HFFc6 (cell line): ENCODE measurements at regions not wholly inside any gene's neighbourhood (a gene's known extent, or its start where the extent isn't known, plus 50 kb on each side); places are given as distances from the start of the nearest gene placed in this dataset.

Source experiments
- DNase-seq: peaks from one replicate; pipeline ENCODE4 v3.0.0-alpha.2; 2018
- H3K27ac Mint-ChIP-seq: 2 replicates; pipeline ENCODE4 v1.8.0; 2020; ENCODE audit warnings: mild to moderate bottlenecking, mixed read lengths
- H3K27me3 Mint-ChIP-seq: 2 replicates; pipeline ENCODE4 v1.8.0; 2021; ENCODE audit warnings: mild to moderate bottlenecking, moderate library complexity, mixed read lengths; ENCODE audit not compliant: insufficient read depth
- H3K36me3 Mint-ChIP-seq: 2 replicates; pipeline ENCODE4 v1.8.0; 2021; ENCODE audit warnings: low read depth, mixed read lengths
- H3K4me1 Mint-ChIP-seq: 2 replicates; pipeline ENCODE4 v1.8.0; 2020; ENCODE audit warnings: low read depth, mixed read lengths
- H3K4me3 Mint-ChIP-seq: 2 replicates; pipeline ENCODE4 v1.8.0; 2020; ENCODE audit warnings: mild to moderate bottlenecking, moderate library complexity, mixed read lengths
- H3K9me3 Mint-ChIP-seq: 2 replicates; pipeline ENCODE4 v1.8.0; 2020; ENCODE audit warnings: mild to moderate bottlenecking, mixed read lengths
- TF ChIP-seq, protein P1 (sequence below): fragments of 200-600 bp; sonication (generic); IDR thresholded peaks from 2 replicates; pipeline ENCODE4 v1.5.0; 2021; ENCODE audit warnings: antibody characterized with exemption, mild to moderate bottlenecking

DNA sequence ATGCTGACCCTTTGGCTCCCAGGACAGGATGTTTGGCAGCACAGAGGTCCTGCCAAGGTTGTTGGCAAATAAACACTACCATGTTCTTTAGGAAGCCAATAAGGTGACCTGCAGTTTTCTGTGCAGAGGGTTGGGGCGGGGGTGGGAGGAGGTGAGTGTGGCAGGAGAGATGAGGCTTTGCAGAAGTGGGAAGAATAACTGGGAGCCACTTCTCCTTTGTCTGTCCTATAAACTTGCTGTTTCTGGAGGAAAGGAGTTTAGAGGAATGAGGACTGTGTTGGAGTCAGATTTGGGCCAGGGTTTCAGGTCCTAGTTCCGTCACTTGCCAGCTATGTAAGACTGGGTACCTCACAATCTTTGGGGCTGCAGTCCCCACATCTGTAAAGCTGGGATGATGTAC lies 187.6 kb upstream of the SPRED2 start:
- Mint-ChIP-seq H3K27ac (no peak overlapping the region), H3K36me3 (no peaks in the 10 kb centered on the region), H3K4me3 (no peak overlapping the region), H3K9me3 (no peaks in the 10 kb centered on the region), H3K27me3 (peaks cover 27% of the 10 kb centered on the region), H3K4me1 (no peaks in the 10 kb centered on the region)
- no peak for DNase-seq
- TF ChIP-seq, protein P1, sequence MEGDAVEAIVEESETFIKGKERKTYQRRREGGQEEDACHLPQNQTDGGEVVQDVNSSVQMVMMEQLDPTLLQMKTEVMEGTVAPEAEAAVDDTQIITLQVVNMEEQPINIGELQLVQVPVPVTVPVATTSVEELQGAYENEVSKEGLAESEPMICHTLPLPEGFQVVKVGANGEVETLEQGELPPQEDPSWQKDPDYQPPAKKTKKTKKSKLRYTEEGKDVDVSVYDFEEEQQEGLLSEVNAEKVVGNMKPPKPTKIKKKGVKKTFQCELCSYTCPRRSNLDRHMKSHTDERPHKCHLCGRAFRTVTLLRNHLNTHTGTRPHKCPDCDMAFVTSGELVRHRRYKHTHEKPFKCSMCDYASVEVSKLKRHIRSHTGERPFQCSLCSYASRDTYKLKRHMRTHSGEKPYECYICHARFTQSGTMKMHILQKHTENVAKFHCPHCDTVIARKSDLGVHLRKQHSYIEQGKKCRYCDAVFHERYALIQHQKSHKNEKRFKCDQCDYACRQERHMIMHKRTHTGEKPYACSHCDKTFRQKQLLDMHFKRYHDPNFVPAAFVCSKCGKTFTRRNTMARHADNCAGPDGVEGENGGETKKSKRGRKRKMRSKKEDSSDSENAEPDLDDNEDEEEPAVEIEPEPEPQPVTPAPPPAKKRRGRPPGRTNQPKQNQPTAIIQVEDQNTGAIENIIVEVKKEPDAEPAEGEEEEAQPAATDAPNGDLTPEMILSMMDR, result no peak

GRCh38 chr2:65615602-65616001 lies 183.2 kb upstream of the SPRED2 start:
- Mint-ChIP-seq H3K9me3 (no peaks in the 10 kb centered on the region), H3K4me1 (peaks cover 17% of the 10 kb centered on the region), H3K4me3 (no peak overlapping the region), H3K27ac (no peak overlapping the region), H3K36me3 (no peaks in the 10 kb centered on the region), H3K27me3 (peaks cover 9% of the 10 kb centered on the region)
- no peak for DNase-seq
- TF ChIP-seq, protein P1, result no peak

GRCh38 chr2:65613968-65614555 lies 181.7 kb upstream of the SPRED2 start:
- DNase-seq, result no peak
- H3K27me3 Mint-ChIP-seq, result peaks cover 5% of the 10 kb centered on the region
- H3K4me3 Mint-ChIP-seq, result no peak overlapping the region
- no peak overlapping the region for H3K27ac Mint-ChIP-seq
- no peaks in the 10 kb centered on the region for H3K9me3 Mint-ChIP-seq
- H3K4me1 Mint-ChIP-seq, result peaks cover 17% of the 10 kb centered on the region
- no peaks in the 10 kb centered on the region for H3K36me3 Mint-ChIP-seq
- TF ChIP-seq, protein P1, result no peak

- TF ChIP-seq, protein P1, result no peak
- H3K9me3 Mint-ChIP-seq, result no peaks in the 10 kb centered on the region
- no peak overlapping the region for H3K27ac Mint-ChIP-seq
- no peak for DNase-seq
- no peaks in the 10 kb centered on the region for H3K36me3 Mint-ChIP-seq
- H3K27me3 Mint-ChIP-seq, result peaks cover 10% of the 10 kb centered on the region
- H3K4me3 Mint-ChIP-seq, result no peak overlapping the region
- peaks cover 17% of the 10 kb centered on the region for H3K4me1 Mint-ChIP-seq
Measured at GRCh38 chr2:65611488-65611887, 179.1 kb upstream of the SPRED2 start.

DNA sequence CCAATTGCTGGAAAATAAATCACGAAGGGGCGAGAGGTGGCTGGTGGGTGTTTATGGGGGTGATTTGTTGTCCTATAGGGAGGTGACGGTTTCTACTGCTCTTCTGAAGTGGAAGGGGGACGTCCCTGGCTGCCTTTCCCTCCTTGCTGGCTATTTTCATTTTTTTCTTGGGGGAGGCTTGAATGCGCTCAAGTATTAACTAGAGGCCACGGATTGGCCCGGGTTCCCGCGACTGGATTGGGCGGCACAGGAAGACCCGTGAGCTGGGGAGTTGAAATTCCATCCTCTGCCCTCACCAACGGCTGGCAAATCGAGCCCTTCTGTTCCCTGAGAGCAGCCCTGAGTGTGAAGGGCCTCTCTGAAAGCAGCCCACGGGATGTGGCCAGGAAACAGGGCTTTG lies 176.5 kb upstream of the SPRED2 start:
- TF ChIP-seq, protein P1, result no peak
- Mint-ChIP-seq H3K4me1 (peaks cover 26% of the 10 kb centered on the region), H3K27ac (no peak overlapping the region), H3K4me3 (no peak overlapping the region), H3K9me3 (no peaks in the 10 kb centered on the region), H3K27me3 (peaks cover 11% of the 10 kb centered on the region), H3K36me3 (no peaks in the 10 kb centered on the region)
- no peak for DNase-seq

DNA sequence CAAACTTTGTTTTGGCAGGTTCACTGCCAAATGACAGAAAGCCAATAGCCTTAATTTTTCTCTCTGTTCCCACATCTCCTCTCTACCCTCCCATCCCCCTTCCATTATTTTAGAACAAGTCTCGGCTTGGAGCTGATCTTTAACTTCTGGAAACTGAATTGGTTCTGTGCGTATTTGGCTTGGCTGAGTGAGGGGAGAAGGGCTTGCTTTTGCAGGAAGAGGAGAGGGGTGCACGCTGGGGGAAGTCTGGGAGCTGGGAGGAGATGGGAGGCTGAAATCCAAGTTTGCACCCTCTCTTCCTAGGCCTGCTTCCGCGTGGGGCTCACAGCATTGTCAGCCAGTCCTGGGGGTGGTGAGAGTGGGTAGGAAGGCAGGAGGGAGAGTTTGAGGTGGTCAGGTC lies 176.1 kb upstream of the SPRED2 start:
- H3K27ac Mint-ChIP-seq, result no peak overlapping the region
- H3K27me3 Mint-ChIP-seq, result peaks cover 11% of the 10 kb centered on the region

More for the DNA sequence above, 176.1 kb upstream of the SPRED2 start:
- TF ChIP-seq, protein P1, result no peak
- Mint-ChIP-seq H3K9me3 (no peaks in the 10 kb centered on the region), H3K4me3 (no peak overlapping the region), H3K4me1 (peaks cover 28% of the 10 kb centered on the region), H3K36me3 (no peaks in the 10 kb centered on the region)
- no peak for DNase-seq
